HepG2 (cell line): ENCODE measurements at regions not wholly inside any gene's neighbourhood (a gene's known extent, or its start where the extent isn't known, plus 50 kb on each side); places are given as distances from the start of the nearest gene placed in this dataset.

Source experiments
- BRD4 ChIP-seq: sonication (generic); formaldehyde crosslinking; IDR thresholded peaks from 2 replicates; pipeline ENCODE4 v1.4.0; 2020; ENCODE audit warnings: missing genetic modification reagents
- HOMEZ ChIP-seq: IDR thresholded peaks from 2 replicates; pipeline ENCODE4 v1.6.1; 2016; ENCODE audit warnings: low read depth
- IKZF4 ChIP-seq: sonication (generic); formaldehyde crosslinking; IDR thresholded peaks from 2 replicates; pipeline ENCODE4 v1.5.1; 2020; ENCODE audit warnings: borderline replicate concordance, mild to moderate bottlenecking, low read depth, missing genetic modification reagents; ENCODE audit errors: not compliant biosample characterization
- KLF13 ChIP-seq: sonication (generic); formaldehyde crosslinking; IDR thresholded peaks from 2 replicates; pipeline ENCODE4 v1.4.0; 2020; ENCODE audit warnings: mild to moderate bottlenecking, missing genetic modification reagents
- NFE2 ChIP-seq: sonication (generic); formaldehyde crosslinking; IDR thresholded peaks from 2 replicates; pipeline ENCODE4 v1.4.0; 2020; ENCODE audit warnings: missing genetic modification reagents
- NR2C2 ChIP-seq: sonication (generic); formaldehyde crosslinking; IDR thresholded peaks from 2 replicates; pipeline ENCODE4 v1.4.0; 2020; ENCODE audit warnings: missing genetic modification reagents, mild to moderate bottlenecking, moderate library complexity, borderline replicate concordance
- PRDM10 ChIP-seq: sonication (generic); formaldehyde crosslinking; IDR thresholded peaks from 2 replicates; pipeline ENCODE4 v1.4.0; 2020; ENCODE audit warnings: low read depth, missing genetic modification reagents
- RXRA ChIP-seq: sonication (generic); formaldehyde crosslinking; IDR thresholded peaks from 2 replicates; pipeline ENCODE4 v1.5.1; 2020; ENCODE audit warnings: missing genetic modification reagents
- SNAI1 ChIP-seq: sonication (generic); formaldehyde crosslinking; IDR thresholded peaks from 2 replicates; pipeline ENCODE4 v1.5.0; 2020; ENCODE audit warnings: mild to moderate bottlenecking, missing genetic modification reagents, borderline replicate concordance
- ZNF253 ChIP-seq: sonication (generic); formaldehyde crosslinking; IDR thresholded peaks from 2 replicates; pipeline ENCODE4 v1.8.0; 2022; ENCODE audit warnings: mild to moderate bottlenecking, missing genetic modification reagents, borderline replicate concordance
- ZNF256 ChIP-seq: sonication (generic); formaldehyde crosslinking; conservative IDR thresholded peaks from 2 replicates; pipeline ENCODE4 v1.4.0; 2020; ENCODE audit warnings: missing genetic modification reagents
- ZNF3 ChIP-seq: IDR thresholded peaks from 2 replicates; pipeline ENCODE4 v1.7.0; 2017; ENCODE audit warnings: inconsistent platforms
- ZNF761 ChIP-seq: sonication (generic); formaldehyde crosslinking; conservative IDR thresholded peaks from 2 replicates; pipeline ENCODE4 v1.4.0; 2020; ENCODE audit warnings: mild to moderate bottlenecking, missing genetic modification reagents
- TF ChIP-seq, protein P1 (sequence below): sonication (generic); formaldehyde crosslinking; IDR thresholded peaks from 2 replicates; pipeline ENCODE4 v1.8.1; 2023; ENCODE audit warnings: mild to moderate bottlenecking, inconsistent platforms, moderate library complexity, missing genetic modification reagents, borderline replicate concordance

DNA sequence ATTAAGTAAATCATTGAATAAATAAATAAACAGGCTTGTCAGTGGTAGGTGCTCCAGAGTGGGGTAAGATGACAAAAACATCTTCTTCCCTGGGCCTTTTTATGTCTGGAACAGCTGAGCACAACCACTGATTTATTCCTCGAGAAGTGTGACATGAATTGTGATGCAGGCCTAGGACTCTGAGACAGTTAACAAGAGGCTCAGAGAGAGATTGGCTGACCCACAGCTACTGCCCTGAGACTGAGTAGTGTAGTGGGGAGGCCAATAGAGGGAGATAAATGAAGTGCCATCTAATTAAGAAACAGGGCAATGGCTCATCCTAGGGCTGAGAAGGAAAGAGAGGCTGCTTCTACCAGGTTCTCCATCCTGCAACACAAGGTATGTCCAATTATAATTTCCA is 369.3 kb upstream of the TRPC7 start (continued):
- no peak for TF ChIP-seq PRDM10 (CRISPR knock-in tag)
- no peak for TF ChIP-seq BRD4
- TF ChIP-seq NR2C2 (CRISPR knock-in tag): no peak
- no peak for TF ChIP-seq ZNF256 (CRISPR knock-in tag)
- TF ChIP-seq SNAI1 (CRISPR knock-in tag): no peak
- TF ChIP-seq ZNF253 (CRISPR knock-in tag): no peak
- TF ChIP-seq ZNF3: no peak
- TF ChIP-seq KLF13 (CRISPR knock-in tag): no peak
- TF ChIP-seq HOMEZ (CRISPR knock-in tag): no peak
- no peak for TF ChIP-seq IKZF4
- TF ChIP-seq NFE2: no peak
- TF ChIP-seq, protein P1, sequence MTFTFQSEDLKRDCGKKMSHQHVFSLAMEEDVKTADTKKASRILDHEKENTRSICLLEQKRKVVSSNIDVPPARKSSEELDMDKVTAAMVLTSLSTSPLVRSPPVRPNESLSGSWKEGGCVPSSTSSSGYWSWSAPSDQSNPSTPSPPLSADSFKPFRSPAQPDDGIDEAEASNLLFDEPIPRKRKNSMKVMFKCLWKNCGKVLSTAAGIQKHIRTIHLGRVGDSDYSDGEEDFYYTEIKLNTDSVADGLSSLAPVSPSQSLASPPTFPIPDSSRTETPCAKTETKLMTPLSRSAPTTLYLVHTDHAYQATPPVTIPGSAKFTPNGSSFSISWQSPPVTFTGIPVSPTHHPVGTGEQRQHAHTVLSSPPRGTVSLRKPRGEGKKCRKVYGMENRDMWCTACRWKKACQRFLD (CRISPR knock-in tag): no peak
- no peak for TF ChIP-seq ZNF761
- no peak for TF ChIP-seq RXRA (CRISPR knock-in tag)
